GM12873 (cell line): ENCODE measurements at regions not wholly inside any gene's neighbourhood (a gene's known extent, or its start where the extent isn't known, plus 50 kb on each side); places are given as distances from the start of the nearest gene placed in this dataset.

ENCODE experiments used
- TF ChIP-seq, protein P1 (sequence below): IDR thresholded peaks from 2 replicates; pipeline ENCODE4 v1.5.1; 2012; ENCODE audit warnings: low read depth, mild to moderate bottlenecking, moderate library complexity, low read length, control low read depth; ENCODE audit not compliant: insufficient read depth; ENCODE audit errors: missing control alignments

DNA sequence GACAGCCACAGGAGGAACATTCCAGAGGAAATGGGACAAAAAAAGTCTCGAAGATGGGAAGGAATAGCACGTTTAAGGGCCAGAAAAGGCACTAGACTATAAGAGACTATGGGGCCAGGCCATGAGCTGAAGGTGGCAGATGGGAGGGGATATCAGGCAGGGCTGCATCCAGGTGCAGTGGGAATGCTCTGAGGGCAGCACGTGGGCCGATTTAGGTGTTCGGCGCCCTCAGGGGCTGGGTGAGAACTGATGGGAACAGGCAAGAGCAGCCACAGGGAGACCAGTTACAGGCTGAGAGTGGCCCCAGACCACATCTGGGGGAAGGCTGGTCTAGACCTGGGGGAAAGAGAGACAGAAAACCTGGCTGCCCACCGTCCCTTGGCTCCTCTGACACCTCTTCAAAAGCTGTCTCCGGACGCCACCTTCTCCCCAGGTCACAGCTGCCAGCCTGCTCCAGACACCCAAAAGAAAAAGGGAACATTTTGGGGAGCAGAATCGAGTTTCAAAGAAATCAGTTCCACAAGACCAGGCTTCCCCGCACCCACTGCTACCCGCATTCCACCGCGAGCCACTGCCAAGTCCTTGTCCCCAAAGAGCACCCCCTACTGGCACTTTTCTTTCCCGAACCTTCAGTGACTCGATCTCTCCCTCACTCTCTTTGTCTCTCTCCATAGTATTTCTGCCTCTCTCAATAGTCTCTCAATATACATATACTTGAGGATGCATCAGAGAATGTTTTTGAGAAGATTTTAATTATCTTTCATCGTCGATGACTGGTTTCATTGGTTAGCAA is 190.1 kb upstream of the AGAP1 start:
- TF ChIP-seq, protein P1, sequence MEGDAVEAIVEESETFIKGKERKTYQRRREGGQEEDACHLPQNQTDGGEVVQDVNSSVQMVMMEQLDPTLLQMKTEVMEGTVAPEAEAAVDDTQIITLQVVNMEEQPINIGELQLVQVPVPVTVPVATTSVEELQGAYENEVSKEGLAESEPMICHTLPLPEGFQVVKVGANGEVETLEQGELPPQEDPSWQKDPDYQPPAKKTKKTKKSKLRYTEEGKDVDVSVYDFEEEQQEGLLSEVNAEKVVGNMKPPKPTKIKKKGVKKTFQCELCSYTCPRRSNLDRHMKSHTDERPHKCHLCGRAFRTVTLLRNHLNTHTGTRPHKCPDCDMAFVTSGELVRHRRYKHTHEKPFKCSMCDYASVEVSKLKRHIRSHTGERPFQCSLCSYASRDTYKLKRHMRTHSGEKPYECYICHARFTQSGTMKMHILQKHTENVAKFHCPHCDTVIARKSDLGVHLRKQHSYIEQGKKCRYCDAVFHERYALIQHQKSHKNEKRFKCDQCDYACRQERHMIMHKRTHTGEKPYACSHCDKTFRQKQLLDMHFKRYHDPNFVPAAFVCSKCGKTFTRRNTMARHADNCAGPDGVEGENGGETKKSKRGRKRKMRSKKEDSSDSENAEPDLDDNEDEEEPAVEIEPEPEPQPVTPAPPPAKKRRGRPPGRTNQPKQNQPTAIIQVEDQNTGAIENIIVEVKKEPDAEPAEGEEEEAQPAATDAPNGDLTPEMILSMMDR = no peak

DNA sequence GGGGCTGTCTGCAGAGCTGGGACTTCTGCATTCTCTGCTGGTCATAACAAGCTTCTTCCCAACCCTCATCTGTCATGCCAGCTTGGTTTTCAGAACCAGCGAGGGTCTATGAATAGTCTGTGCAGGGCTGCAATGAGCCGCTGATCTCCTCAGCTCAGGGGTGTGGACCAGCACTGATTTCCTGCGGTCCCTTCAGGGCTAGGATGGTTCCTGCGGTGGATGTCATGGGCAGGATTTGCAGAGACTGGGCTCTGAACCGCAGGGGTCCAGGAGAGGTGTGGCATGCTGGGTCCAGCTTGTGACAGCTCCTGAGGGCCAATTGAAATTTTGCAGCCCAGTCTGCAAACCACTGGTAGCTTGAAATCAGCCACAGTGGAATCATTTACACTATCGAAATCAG is 188.2 kb upstream of the AGAP1 start:
- TF ChIP-seq, protein P1 = no peak

- TF ChIP-seq, protein P1 = no peak
These were observed 182.8 kb upstream of the AGAP1 start for GRCh38 chr2:235311044-235311443.

DNA sequence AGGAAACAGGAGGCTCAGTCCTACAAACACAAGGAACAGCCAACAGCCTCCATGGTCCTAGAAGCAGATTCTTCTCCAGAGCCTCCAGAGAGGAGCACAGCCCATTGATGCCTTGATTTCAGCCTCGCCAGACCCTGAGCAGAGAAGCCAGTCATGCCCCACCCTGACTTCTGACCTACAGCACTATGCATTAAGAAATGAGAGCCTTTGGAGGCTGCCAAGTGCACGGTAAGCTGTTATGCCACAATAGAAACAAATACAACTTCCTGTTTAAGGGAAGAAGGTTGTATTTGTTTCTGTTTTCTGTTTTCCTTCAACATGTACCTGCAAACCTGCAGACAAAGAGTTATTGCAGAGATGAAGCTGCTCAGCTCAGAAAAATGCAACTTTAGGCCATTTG is 181.3 kb upstream of the AGAP1 start:
- TF ChIP-seq, protein P1 = no peak

GRCh38 chr2:235314371-235314930 is 179.4 kb upstream of the AGAP1 start:
- TF ChIP-seq, protein P1 = no peak

DNA sequence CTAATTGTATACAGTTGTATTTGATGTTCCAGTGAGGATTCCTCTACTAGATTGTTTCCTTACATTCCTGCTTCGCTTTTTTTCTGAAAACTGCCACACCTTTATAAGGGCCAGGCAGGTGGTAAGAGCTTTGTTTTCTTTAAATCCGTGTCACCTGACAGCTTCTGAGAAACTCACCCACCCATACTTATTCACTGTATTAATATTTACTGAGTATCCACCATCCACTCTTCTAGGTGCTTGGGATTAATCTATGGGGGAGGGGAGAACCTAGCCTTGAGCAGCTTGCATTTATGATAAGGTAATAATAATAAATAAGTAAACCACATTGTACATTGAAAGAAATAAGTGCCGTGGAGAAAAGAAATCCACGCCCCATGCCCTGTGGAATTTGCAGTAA is 174.7 kb upstream of the AGAP1 start:
- TF ChIP-seq, protein P1 = no peak

- TF ChIP-seq, protein P1 = no peak
These were observed 173.5 kb upstream of the AGAP1 start for GRCh38 chr2:235320326-235320725.
